ENCODE measurements at regions not wholly inside any gene's neighbourhood (a gene's known extent, or its start where the extent isn't known, plus 50 kb on each side); places are given as distances from the start of the nearest gene placed in this dataset.
"Not testable (repeated sequence)": the region's sequence is repeated elsewhere in the genome, so short reads cannot be mapped to it uniquely, and the experiment has no call there.

DNA sequence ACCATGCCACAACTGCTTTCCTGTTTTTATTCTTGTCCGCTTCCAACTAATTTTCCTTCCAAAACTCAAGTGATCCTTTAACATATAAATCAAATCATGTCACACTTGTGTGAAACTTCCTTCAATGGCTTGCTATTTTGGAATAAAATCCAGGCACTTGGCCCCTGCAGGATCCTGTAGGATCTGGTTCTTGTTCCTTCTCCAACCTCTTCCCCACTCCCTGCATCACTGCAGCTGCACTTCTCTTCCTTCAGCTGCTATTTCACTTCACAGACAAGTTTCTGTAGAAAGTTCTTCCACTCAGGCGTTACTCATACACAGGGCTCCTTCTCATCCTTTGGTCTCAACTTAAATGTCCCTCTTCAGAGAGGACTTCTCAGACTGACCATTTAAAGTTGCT is 239.7 kb upstream of the BTG1 start:
- no peak for DNase-seq

DNA sequence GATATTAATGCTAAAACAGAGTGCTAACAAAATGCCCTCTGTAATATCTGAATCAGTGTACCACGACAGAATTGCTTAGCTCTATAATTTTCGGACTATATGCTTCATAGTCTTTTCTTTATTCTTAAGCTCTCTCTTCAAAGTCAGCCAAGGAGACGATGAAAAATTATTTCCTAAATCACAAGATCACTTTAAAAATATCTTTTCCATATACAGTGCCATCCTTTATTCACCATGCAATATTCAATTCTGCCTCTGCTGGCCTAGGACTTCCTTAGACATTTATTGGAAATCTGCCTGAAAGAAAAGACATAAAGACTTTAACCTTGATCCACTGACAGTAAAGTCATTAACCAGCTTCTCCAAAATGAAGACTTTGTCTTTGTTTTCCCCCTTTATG is 238.9 kb upstream of the BTG1 start:
- DNase-seq, result no peak

DNA sequence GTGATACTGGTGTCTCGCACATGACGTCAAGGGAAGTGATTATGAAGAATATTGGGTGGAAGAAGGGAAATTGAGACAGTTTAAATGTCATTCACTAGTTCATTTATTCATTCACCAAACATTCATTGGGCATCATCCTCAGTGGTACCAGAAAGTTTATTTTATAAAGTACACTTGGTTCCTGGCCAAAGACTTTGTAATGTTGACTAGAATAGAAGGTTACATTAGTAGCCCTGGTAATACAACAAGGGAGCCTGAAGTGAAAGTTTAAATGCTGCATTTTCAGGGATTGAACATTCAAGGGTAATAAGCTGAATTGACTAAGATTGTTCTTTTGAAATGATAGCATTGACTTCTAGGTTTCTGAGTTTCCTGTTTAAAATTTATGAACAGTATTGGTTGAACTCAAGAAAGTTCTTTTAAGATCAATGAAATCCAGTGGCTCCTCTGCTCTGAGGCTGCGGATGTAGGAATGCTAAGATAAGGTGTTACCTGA is 236.8 kb upstream of the BTG1 start:
- no peak for DNase-seq

DNA sequence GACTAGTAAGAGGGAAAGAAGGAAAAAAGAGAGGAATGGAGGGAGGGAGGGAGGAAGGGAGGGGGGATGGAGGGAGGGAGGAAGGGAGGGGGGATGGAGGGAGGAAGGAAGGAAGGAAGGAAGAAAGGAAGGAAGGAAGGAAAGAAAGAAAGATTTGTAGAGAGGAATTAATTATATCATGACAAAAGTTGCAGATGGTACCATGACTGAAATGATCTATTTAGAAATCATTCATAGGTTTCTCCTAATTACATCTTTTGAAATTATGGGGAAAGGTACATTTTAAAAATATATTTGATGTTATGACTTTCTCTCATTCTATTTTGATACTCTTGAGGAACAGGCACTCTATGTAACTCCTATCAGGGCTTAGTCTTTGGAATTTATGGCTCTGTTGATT is 236.2 kb upstream of the BTG1 start:
- DNase-seq, result no peak

DNA sequence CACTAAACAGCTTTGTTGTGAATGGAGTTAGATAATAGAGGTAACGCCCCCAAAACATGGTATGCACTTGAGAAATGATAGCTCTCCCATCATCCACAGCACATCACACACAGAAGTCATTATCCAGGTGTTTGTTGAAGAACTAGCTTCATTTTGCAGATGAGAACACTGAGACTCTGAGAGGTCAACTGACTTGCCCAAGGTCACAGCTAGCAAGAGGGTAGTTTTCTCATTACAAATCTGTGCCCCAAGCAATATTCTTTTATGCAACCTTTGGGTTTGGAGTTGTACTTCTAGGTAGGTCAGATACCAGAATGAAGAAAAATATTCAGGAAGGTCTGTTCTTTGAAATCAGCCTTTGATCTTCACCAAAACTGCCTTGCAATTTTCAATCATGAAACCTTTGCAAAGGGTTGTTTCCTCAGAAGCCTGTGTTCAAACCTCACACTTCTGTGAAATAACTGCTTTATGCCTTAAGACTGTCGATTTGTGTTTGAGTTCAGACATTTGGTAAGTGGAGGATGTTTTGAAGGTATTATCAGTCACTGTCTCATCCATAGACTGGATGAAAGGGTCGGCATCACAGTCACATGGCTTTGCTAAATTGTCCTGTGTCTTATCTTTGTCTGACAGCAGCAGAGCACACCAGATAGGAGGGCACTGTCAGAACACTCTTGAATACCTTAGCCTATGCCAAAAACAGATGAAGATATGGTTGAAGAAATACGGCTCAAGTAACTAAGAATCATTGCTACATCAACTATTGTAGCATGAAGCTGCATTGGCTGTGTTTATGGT is 233.2 kb upstream of the BTG1 start:
- DNase-seq, result no peak

DNA sequence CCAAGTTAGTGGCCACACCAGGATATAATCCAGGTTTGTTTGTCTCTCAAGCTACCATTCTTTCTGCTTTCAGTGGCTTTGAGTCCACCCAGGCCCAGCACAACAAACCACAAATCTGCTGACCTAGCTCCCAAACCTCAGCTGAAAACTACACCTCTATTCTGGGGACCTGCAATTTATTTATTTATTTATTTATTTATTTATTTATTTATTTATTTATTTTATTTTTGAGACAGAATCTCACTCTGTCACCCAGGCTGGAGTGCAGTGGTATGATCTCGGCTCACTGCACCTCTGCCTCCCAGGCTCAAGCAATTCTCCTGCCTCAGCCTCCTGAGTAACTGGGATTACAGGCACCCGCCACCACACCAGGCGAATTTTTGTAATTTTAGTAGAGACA is 229.9 kb upstream of the BTG1 start:
- not testable (repeated sequence) for DNase-seq

DNA sequence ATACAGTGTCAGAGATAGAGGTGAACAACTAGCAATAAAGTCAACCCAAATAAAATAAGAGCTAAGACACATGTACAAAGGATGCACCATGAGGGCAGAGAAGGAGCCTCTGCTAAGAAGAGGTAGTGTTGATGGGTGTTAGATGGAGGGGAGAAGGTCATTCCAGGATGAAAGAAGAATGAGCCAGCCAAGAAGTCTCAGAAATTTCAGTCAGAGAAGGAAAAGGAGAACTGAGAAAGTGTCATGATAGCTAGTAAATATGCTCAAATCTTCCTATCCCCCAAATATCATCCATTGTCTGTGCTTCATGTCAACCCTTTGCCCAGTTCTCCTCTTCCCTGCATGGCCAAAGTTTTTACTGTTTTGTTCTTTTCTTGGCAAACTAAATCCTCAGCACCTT is 225.2 kb upstream of the BTG1 start:
- no peak for DNase-seq

DNA sequence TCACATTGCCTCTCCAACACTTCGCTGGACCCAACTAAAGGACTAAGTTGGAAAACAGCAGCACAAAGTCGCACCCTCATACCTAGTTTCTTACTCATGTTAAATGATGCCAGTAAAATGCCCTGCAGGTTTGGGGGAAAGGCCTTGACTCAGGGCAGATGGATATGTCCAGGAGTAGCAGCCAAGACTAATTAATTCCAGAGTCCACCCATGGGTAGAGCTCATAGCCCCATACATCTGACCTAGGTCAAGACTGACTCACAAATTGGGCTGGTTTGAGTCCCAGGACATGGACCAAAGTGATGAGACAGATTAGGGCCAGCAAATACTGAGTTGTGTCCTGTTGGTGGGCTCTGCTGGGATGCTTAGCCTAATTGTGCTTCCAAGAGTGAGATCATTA is 224.0 kb upstream of the BTG1 start:
- DNase-seq, result no peak

DNA sequence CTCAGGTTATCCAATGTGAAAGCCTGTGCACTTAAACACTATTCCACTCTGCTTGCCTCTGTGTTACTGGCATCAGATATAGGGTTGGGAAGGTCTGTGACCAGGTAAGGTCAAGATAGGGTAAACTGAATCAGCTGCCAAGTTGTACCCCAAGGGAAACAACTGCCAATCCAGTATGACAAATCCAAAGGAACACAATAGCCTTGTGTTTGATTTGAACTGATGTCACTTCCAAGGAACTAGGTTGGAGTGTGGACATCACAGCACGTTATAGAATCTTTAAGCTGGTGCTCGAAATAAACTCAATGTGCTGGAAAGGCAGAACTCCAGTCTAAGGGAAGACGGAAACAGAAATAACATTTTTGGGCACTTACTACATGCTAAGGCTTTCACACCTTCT is 223.4 kb upstream of the BTG1 start:
- DNase-seq, result no peak

DNA sequence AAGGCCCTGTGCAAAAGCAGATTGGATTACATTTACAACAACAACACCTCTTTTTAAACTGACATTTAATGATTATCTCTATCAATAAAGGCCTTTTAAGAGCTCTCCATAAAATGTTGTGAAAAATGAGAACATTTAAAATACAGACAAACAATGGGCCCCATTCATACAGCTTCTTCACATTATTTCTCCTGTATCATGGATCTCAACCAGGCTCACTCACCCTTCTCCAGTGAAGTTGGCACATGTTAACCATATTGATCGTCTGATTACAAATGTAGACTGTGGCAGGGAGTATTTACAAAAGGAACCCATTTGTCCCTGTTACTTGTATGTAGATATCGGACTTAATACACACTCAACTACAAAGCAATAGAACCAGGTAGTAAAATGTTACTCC is 220.2 kb upstream of the BTG1 start:
- no peak for DNase-seq

DNA sequence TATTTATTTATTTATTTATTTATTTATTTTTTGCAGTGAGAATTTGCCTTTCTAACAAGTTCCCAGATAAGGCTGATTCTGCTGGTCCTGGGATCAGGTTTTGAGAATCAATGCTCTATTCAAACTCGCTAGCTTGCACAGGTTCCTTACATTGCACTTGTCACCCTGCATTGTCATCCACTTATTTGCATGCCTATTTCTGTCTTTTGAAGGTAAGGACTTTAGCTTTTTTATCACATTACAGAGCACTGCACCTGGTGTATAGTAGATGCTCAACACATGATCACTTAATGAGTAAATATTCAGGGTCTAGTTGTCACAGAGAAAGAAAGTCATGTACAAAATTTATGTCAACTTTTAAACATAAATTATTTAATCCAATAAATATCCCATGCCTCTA is 219.7 kb upstream of the BTG1 start:
- DNase-seq, result no peak

DNA sequence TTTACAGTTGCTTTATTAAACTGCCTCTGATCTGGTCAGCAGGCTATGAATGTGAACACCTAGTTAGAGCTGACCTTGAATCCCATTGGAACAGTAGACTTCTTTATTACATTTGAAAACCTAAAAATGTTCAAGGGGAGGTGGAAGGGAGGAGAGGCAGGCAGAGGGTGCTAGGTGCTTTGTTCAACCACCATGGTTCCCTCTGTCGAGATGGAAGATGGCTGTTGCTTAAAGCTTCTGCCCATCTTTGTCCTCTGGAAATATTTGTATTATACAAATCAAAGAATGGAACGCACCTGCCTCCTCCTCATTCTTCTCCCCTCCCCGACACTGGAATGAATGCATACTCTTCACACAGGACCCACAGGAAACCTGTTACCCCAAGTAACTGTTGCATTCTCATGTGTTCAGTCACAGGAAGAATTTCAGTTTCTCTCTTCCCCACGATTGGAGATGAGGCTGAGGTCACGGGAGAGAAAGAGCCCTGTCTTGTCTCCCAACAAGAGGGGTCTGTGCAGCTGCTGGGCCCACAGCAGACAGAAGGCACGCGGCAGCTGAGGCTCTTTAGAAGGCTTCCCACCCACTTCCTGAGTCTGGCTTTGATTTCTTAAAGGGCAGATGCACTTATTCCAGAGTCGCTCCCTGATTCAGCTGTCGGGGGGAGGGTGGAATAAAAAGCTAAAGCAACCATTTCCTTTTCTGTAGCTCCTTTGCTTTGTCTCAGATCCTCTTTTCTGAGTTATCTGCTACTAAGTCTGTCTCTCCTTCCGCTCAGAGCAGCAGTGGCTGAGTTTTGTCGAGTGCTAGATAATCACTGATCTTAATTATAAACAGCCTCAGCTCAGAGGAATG is 217.9 kb upstream of the BTG1 start:
- peak; percentile 62 for DNase-seq

DNA sequence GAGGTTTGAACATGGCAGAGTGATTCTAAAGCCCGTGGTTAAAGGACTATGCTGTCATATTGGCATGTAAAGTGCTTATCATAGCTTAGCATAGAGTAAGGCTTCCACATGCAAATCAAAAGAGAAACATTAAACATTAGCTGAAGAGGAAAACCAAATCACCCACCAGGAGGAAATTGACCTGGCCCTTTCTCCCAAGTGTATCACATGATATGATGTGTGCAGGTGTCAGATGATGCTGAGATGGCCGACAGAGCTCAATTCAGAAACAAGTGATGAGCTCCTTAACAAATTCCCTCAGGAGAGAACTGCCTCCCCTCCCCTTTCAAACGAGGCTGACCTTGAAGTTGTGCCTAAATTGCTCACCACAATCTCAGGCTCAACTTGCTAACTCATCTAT is 217.1 kb upstream of the BTG1 start:
- DNase-seq, result no peak

DNA sequence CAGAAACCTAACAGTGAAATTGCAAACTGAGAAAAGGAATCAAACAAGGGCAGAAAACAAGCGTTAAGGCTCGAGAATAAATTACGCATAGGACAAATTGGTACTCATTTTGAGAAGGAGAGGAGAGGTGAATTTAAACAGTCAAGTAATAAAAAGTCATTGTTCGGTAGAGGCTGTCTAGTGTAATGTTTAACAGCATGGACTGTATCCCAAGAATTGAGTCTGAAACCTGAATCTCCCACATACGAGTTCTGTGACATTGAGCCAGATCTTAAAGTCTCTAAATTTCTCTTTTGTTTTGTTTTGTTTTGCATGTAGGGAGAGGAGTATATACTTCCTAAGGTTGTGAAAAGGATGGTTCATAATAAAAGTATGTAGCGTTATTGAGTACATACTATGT is 216.5 kb upstream of the BTG1 start:
- no peak for DNase-seq

DNA sequence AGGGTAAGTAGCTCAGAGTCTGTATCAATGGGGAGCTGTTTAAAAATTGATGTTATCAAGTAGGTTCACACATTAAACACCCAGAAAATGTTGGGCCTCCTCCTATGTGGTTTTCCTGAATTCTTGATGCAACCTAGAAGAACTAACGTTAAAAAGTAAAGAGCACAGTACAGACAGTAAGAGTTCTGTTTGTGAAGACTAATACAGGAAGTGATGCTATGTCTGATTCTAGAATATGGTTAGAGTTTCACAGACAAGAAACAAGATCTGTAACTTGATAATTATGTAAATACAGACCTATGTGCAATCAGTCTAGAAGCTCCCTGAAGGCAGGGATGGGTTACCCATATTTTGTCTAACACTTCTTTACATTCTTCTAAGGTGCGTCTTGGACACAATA is 214.9 kb upstream of the BTG1 start:
- DNase-seq, result no peak

DNA sequence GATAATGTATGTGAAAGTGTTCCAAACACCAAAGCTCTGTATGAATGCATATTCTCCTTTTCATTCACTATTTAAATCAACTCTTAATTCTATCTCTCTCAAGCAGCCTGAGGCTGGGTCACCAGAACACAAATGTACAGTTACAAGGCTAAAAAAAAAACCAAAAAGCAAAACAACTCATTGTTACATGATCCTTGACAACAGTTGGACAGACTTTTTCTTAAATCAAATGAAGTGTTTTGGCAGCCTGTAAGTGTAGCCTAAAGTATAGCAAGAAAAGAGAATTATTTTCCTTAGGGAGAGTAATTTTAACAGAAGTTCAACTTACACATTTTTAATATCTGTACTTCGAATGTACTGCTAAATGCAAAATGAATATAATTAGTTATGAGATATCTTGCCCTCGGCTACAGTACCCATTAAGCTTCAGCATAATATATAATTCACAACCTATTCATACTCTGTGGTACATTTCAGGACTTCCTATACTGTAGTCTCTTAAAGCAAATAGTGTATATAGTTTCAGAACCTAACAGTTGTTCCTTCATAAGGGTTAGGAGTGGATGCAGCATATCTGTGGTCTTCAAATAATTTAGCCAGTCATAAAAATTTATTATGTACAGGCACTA is 214.0 kb upstream of the BTG1 start:
- DNase-seq, result no peak

DNA sequence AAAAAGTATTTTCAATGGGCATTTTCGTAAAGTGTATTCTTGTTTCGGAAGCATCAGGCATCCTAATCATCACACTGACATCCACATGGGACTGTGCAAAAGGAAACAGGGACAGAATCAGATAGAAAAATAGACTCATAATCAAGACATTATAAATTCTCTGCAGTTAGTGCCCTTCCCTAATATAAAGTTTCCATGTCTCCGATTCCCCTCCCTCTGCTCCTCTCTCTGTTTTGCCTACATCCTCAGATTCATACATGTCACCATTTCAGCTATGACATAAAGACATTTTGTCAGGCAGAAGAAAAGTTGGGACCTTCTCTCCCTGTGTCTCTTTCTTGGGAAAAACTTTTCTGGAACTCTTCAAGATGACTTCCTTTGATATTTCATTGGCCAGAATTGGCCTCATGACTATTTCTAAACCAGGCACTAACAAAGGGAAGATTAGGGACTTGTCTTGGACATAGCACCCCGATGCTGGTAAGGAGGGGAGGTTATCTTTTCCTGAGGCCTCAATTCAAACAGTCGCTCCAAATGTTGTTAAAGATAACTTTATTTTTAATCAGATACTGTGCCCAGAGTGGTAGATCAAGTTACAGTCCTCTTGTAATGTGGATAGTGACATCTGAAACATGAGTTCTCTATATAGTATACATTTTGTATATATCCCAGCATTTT is 212.1 kb upstream of the BTG1 start:
- DNase-seq, result no peak

DNA sequence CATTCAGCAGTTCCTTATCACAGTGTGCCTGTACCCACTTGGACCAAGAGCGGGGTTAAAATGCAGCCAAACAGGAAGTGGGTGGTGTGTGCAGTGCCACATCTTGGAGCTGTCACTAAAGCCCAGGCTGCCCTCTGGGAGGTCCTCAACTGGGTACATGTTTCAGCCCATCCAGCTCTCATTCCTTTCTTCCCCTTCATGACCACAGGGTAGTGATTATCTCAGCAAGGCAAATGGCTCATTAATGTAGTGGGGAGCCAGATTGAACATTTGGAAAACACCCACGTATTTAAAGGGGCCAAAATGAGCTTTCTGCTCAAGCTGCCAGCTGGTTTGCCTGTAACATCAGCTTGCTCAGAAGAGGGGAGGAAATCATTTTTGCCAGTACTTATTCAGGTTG is 210.8 kb upstream of the BTG1 start:
- DNase-seq, result no peak

DNA sequence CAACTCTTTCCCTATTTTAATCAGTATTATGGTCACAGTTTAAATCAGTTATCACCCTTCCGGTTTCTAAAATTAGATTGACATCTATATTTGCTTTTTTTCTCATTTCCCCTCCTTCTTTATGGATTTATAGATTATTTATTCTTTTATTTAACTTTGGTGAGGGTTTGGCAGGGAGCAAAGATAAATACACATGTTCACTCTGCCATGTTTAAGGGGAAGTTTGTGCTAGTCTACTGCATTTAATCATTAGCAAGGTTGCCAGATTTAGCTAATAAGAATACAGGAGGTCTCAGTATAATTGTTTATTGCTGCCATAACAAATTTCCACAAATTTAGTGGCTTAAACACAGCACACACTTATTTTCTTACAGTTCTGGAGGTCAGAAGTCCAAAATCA is 204.0 kb upstream of the BTG1 start:
- DNase-seq, result no peak

DNA sequence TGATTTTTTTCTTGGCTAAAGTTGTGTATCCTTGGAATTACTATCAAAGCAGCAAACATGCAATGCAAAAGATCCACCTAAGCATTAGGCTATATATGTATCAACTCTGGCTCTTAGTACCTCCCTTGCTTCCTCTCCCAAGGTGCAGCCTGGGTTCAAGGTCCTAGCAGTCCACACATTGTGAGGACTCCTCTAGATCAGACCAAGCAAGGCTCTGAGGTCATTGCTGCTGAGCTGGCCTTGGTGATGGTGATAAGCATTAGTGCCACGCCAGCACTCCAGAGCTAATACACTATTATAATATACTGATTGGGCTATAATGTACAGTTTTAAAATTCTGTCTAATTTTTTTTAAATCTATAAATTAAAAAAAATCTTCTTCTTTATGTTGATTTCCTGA is 196.9 kb upstream of the BTG1 start:
- DNase-seq, result no peak

DNA sequence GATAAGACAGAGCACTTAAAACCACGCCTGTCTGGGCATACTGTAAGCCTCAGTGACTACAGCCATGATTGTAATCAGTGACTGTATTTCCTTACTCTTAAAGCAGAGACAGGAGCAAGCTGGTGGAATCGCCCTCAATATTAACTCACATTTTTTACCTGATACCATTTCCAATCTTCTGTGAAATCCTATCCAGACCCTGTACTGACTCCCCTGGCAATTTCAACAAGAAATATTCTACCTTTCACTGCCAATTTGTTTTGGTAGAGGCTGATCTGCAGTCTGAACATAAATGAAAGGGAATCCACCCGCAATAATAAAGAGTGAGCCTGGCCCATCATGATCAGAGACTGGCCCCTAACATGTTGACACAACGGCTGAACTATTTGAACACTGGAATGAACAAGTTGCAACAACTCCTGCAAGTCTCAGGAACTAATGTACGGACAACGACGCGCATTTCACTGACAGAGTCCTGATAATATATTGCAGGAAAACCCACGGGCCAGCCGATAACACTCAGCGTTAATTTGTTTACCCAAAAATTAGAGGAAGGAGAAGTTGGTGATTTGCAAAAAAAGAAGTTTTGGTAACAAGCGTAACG is 195.5 kb upstream of the BTG1 start:
- no peak for DNase-seq

DNA sequence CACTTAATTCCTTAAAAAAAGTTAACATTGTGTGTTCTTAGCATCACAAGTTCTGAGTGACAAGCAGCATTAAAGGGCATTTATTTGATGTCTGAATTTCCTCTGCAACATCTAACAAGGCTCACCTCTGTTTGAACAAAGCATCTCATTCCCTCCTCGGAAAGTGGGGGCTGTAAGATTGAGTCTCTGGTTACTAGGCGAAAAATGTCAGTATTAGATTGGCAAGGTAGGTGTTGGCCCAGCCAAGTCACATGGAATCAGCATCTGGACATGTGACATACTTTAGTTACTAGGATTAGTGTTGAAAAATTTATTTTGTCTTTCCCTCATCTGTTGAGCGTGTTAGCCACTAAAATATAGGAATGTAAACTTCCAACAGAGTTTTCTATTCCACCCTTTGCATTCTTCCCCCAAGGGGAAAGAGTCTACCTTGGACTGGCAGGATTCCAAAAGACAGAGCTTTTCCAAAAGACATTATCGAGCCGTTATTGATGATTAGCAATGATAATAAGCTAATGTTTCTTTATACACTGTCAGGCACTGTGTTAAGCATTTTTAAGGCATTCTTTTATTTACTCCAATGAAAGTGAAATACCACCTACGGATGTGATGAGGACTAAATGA is 194.9 kb upstream of the BTG1 start:
- no peak for DNase-seq
